ENCODE measurements at regions not wholly inside any gene's neighbourhood (a gene's known extent, or its start where the extent isn't known, plus 50 kb on each side); places are given as distances from the start of the nearest gene placed in this dataset.
"Not testable (repeated sequence)": the region's sequence is repeated elsewhere in the genome, so short reads cannot be mapped to it uniquely, and the experiment has no call there.

DNA sequence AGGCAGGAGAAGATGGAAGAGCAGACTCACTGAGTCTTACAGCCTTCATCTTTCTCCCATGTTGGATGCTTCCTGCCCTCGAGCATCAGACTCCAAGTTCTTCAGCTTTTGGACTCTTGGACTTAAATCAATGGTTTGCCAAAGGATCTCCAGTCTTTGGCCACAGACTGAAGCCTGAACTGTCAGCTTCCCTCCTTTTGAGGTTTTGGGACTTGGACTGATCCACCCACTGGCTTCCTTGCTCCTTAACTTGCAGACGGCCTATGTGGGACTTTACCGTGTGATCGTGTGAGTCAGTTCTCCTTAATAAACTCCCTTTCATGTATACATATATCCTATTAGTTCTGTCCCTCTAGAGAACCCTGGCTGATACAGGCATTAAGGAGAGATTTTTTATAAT, 62.4 kb upstream of the TNIK start:
- no peaks in the 10 kb centered on the region for H3K27me3 ChIP-seq (ENCODE audit: control insufficient read depth in 3 of 3, insufficient read depth in 3 of 3, low read length in 2 of 3)
- ATAC-seq (ENCODE audit: insufficient read depth, low FRiP score) (no peak), DNase-seq (no peak)
- H3K4me1 ChIP-seq (ENCODE audit: control insufficient read depth in 5 of 5, insufficient read depth in 5 of 5, low read length in 5 of 5), result no peaks in the 10 kb centered on the region
- no peaks in the 10 kb centered on the region for H3K9me3 ChIP-seq (ENCODE audit: control insufficient read depth in 4 of 4, insufficient read depth in 3 of 4, low read length in 3 of 4)
- H3K4me3 ChIP-seq, result no peak overlapping the region
- TF ChIP-seq, protein P1, sequence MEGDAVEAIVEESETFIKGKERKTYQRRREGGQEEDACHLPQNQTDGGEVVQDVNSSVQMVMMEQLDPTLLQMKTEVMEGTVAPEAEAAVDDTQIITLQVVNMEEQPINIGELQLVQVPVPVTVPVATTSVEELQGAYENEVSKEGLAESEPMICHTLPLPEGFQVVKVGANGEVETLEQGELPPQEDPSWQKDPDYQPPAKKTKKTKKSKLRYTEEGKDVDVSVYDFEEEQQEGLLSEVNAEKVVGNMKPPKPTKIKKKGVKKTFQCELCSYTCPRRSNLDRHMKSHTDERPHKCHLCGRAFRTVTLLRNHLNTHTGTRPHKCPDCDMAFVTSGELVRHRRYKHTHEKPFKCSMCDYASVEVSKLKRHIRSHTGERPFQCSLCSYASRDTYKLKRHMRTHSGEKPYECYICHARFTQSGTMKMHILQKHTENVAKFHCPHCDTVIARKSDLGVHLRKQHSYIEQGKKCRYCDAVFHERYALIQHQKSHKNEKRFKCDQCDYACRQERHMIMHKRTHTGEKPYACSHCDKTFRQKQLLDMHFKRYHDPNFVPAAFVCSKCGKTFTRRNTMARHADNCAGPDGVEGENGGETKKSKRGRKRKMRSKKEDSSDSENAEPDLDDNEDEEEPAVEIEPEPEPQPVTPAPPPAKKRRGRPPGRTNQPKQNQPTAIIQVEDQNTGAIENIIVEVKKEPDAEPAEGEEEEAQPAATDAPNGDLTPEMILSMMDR (IDR thresholded peaks at IDR 0.05; ENCODE audit: control extremely low read depth, extremely low read depth), result no peak
- no peaks in the 10 kb centered on the region for H3K36me3 ChIP-seq (ENCODE audit: control insufficient read depth in 4 of 4, insufficient read depth in 4 of 4, low read length in 4 of 4)
- no peak overlapping the region for H3K9ac ChIP-seq (ENCODE audit: insufficient read depth in 1 of 2, low read length in 2 of 2)
- 84 to 87% methylated on average over 4 of the region's 4 CpGs for WGBS, 2 donors
- no peak overlapping the region for H3K27ac ChIP-seq (ENCODE audit: low read depth in 1 of 2, low read length in 1 of 2)

DNA sequence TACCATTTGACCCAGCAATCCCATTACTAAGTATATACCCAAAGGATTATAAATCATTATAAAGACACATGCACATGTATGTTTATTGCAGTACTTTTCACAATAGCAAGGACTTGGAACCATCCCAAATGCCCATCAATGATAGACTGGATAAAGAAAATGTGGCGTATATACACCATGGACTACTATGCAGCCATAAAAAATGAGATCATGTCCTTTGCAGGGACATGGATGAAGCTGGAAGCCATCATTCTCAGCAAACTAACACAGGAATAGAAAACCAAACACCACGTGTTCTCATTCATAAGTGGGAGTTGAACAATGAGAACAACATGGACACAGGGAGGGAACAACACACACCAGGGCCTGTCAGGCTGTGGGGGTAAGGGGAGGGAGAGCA, 59.2 kb upstream of the TNIK start:
- H3K9me3 ChIP-seq (ENCODE audit: control insufficient read depth in 4 of 4, insufficient read depth in 3 of 4, low read length in 3 of 4); DNase-seq; H3K36me3 ChIP-seq (ENCODE audit: control insufficient read depth in 4 of 4, insufficient read depth in 4 of 4, low read length in 4 of 4); ATAC-seq (ENCODE audit: insufficient read depth, low FRiP score); H3K27me3 ChIP-seq (ENCODE audit: control insufficient read depth in 3 of 3, insufficient read depth in 3 of 3, low read length in 2 of 3); H3K9ac ChIP-seq (ENCODE audit: insufficient read depth in 1 of 2, low read length in 2 of 2); H3K4me3 ChIP-seq; H3K27ac ChIP-seq (ENCODE audit: low read depth in 1 of 2, low read length in 1 of 2); H3K4me1 ChIP-seq (ENCODE audit: control insufficient read depth in 5 of 5, insufficient read depth in 5 of 5, low read length in 5 of 5): not testable (repeated sequence)
- WGBS, 2 donors, result 87 to 93% methylated on average over 2 of the region's 2 CpGs

DNA sequence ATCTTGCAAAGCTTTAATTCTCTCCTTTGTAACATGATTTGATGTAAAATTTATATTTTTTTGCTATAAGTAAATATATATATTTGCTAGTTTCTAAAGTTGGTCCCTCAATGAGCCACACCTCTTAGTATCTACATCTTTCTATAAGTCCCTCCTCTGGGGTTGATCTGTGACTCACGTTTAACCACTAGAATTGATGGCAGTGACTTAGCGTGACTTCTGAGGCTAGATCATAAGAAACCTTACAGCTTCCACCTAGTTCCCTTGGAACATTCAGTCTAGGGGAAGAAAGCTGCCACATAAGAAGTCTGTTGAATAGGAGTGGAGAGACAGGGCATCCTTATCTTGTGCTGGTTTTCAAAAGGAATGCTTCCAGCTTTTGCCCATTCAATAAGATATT, 56.6 kb upstream of the TNIK start:
- Histone ChIP-seq H3K4me3 (no peak overlapping the region), H3K27me3 (ENCODE audit: control insufficient read depth in 3 of 3, insufficient read depth in 3 of 3, low read length in 2 of 3) (no peaks in the 10 kb centered on the region), H3K36me3 (ENCODE audit: control insufficient read depth in 4 of 4, insufficient read depth in 4 of 4, low read length in 4 of 4) (no peaks in the 10 kb centered on the region), H3K9me3 (ENCODE audit: control insufficient read depth in 4 of 4, insufficient read depth in 3 of 4, low read length in 3 of 4) (no peaks in the 10 kb centered on the region), H3K27ac (ENCODE audit: low read depth in 1 of 2, low read length in 1 of 2) (no peak overlapping the region), H3K4me1 (ENCODE audit: control insufficient read depth in 5 of 5, insufficient read depth in 5 of 5, low read length in 5 of 5) (no peaks in the 10 kb centered on the region), H3K9ac (ENCODE audit: insufficient read depth in 1 of 2, low read length in 2 of 2) (no peak overlapping the region)
- DNase-seq (no peak), ATAC-seq (ENCODE audit: insufficient read depth, low FRiP score) (no peak)
- TF ChIP-seq, protein P1 (IDR thresholded peaks at IDR 0.05; ENCODE audit: control extremely low read depth, extremely low read depth), result no peak
- 81 to 86% methylated on average over 2 of the region's 2 CpGs for WGBS, 2 donors

DNA sequence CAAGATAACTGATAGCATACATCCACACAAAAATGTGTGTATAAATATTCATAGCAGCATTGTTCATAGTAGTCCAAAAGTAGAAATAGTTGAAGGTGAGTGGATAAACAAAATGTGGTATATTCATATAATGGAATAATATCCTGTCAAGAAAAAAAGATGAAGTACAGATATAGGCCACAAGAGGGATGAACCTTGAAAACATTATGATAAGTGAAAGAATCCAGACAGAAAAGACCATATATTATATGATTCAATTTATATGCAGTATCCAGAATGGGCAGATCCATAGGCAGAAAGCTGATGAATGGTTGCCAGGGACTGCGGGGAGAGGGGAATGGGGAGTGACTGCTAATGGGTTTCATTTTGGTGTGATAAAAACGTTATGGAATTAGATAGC, 54.3 kb upstream of the TNIK start:
- Histone ChIP-seq H3K9ac (ENCODE audit: insufficient read depth in 1 of 2, low read length in 2 of 2) (no peak overlapping the region), H3K4me3 (no peak overlapping the region), H3K9me3 (ENCODE audit: control insufficient read depth in 4 of 4, insufficient read depth in 3 of 4, low read length in 3 of 4) (no peaks in the 10 kb centered on the region), H3K4me1 (ENCODE audit: control insufficient read depth in 5 of 5, insufficient read depth in 5 of 5, low read length in 5 of 5) (no peaks in the 10 kb centered on the region), H3K27ac (ENCODE audit: low read depth in 1 of 2, low read length in 1 of 2) (no peak overlapping the region), H3K36me3 (ENCODE audit: control insufficient read depth in 4 of 4, insufficient read depth in 4 of 4, low read length in 4 of 4) (no peaks in the 10 kb centered on the region), H3K27me3 (ENCODE audit: control insufficient read depth in 3 of 3, insufficient read depth in 3 of 3, low read length in 2 of 3) (no peaks in the 10 kb centered on the region)
- DNase-seq (no peak), ATAC-seq (ENCODE audit: insufficient read depth, low FRiP score) (no peak)
- 77 to 91% methylated on average over 2 of the region's 2 CpGs for WGBS, 2 donors
- TF ChIP-seq, protein P1 (IDR thresholded peaks at IDR 0.05; ENCODE audit: control extremely low read depth, extremely low read depth), result no peak

All from lung (tissue), 11 donors.